Body of pancreas (tissue), 4 donors: ENCODE measurements at regions not wholly inside any gene's neighbourhood (a gene's known extent, or its start where the extent isn't known, plus 50 kb on each side); places are given as distances from the start of the nearest gene placed in this dataset.

Experiments used
- CTCF ChIP-seq, 7 experiments: fragments of 450-650 bp in 4 of 7; fragments of 200-600 bp in 3 of 7; sonication (generic) in 3 of 7; IDR thresholded peaks; one replicate each; pipeline ENCODE4 v1.5.1; 2016 to 2019; ENCODE audit warnings: antibody characterized with exemption in 7 of 7
- POLR2A ChIP-seq, 3 donors: fragments of 450-650 bp; IDR thresholded peaks; one replicate each; pipeline ENCODE4 v1.6.1; 2016; ENCODE audit warnings: antibody characterized with exemption in 3 of 3, mild to moderate bottlenecking in 2 of 3

- TF ChIP-seq CTCF (IDR thresholded peaks at IDR 0.05) (no peak), POLR2A (IDR thresholded peaks at IDR 0.05) (no peak)
Observed at GRCh38 chr2:79259959-79260358, 100.4 kb upstream of the REG3A start.
